ENCODE measurements at regions not wholly inside any gene's neighbourhood (a gene's known extent, or its start where the extent isn't known, plus 50 kb on each side); places are given as distances from the start of the nearest gene placed in this dataset.

DNA sequence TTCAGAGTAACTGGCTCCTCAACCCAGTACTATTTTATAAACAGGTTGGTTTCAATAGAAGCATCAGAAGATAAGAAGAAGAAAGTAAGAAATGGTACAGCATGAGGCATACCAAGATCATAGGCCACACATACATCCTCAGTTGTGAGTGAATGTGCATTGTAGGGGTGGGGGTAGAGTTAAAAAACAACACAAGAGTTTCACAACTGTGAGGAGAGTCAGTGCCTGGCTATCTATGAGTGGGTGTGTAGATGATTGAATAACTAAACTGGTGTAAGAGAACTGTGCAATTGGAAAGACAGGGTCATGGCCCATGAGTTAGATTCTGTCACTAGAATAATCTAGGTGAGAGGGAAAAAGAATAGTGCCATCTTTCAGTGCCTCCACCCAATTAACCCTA lies 748.2 kb upstream of the ACVR2A start:
- TF ChIP-seq POLR2A (IDR thresholded peaks at IDR 0.05): no peak
- TF ChIP-seq, protein P1, sequence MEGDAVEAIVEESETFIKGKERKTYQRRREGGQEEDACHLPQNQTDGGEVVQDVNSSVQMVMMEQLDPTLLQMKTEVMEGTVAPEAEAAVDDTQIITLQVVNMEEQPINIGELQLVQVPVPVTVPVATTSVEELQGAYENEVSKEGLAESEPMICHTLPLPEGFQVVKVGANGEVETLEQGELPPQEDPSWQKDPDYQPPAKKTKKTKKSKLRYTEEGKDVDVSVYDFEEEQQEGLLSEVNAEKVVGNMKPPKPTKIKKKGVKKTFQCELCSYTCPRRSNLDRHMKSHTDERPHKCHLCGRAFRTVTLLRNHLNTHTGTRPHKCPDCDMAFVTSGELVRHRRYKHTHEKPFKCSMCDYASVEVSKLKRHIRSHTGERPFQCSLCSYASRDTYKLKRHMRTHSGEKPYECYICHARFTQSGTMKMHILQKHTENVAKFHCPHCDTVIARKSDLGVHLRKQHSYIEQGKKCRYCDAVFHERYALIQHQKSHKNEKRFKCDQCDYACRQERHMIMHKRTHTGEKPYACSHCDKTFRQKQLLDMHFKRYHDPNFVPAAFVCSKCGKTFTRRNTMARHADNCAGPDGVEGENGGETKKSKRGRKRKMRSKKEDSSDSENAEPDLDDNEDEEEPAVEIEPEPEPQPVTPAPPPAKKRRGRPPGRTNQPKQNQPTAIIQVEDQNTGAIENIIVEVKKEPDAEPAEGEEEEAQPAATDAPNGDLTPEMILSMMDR (IDR thresholded peaks at IDR 0.05): no peak
